ENCODE measurements at regions not wholly inside any gene's neighbourhood (a gene's known extent, or its start where the extent isn't known, plus 50 kb on each side); places are given as distances from the start of the nearest gene placed in this dataset.

- TF ChIP-seq STAT1 (conservative IDR thresholded peaks at IDR 0.05) (no peak), ATF3 (IDR thresholded peaks at IDR 0.05; ENCODE audit: borderline replicate concordance, extremely low read depth, low read depth, low read length) (no peak), CTCF (IDR thresholded peaks at IDR 0.05 in 2 of 3, conservative IDR thresholded peaks at IDR 0.05 in 1 of 3; ENCODE audit: control insufficient read depth in 2 of 3, extremely low read depth in 1 of 3, insufficient read depth in 1 of 3, low read depth in 3 of 3, low read length in 3 of 3) (no peak), RAD21 (IDR thresholded peaks at IDR 0.05; ENCODE audit: insufficient read depth, low read depth, low read length) (no peak), PKNOX1 (IDR thresholded peaks at IDR 0.05) (no peak), POLR2A (IDR thresholded peaks at IDR 0.05; ENCODE audit: low read depth, low read length) (no peak), BHLHE40 (IDR thresholded peaks at IDR 0.05; ENCODE audit: borderline replicate concordance in 1 of 2, low read depth in 2 of 2, low read length in 1 of 2) (no peak), BRCA1 (IDR thresholded peaks at IDR 0.05; ENCODE audit: low read depth, low read length) (no peak), CHD2 (IDR thresholded peaks at IDR 0.05; ENCODE audit: borderline replicate concordance, low read depth, low read length) (no peak), EP300 (IDR thresholded peaks at IDR 0.05; ENCODE audit: borderline replicate concordance in 1 of 2, control insufficient read depth in 1 of 2, low read depth in 2 of 2, low read length in 2 of 2) (no peak), MTA2 (IDR thresholded peaks at IDR 0.05; ENCODE audit: low read depth) (no peak), CUX1 (IDR thresholded peaks at IDR 0.05; ENCODE audit: insufficient replicate concordance, low read depth, low read length) (no peak)
Observed at GRCh38 chr5:125348221-125348692, 601.8 kb upstream of the ZNF608 start.

Data from GM12878 (cell line).